ENCODE measurements at regions not wholly inside any gene's neighbourhood (a gene's known extent, or its start where the extent isn't known, plus 50 kb on each side); places are given as distances from the start of the nearest gene placed in this dataset.
"Not testable (repeated sequence)": the region's sequence is repeated elsewhere in the genome, so short reads cannot be mapped to it uniquely, and the experiment has no call there.

DNA sequence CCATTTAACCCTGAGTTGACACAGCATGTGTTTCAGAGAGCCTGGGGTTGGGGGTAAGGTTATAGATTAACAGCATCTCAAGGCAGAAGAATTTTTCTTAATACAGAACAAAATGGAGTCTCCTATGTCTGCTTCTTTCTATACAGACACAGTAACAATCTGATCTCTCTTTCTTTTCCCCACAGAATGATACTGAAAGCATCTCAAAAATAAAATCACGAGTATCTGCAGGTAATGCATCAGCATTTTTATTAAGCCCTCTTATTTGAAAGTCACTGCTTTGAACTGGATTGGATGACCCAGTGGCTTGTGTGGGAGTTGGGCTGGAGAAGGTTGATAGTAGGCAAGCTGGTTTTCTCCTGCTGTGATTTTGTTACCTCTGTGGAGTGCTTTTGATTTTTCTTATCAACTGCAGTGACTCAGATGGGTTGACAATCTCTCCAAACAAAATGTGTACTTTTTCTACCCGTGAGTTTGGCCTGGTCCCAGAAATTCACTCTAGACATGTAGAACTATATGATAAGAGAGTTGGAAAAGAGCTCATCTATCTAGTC is 253.5 kb upstream of the PRKCQ start (continued):
- TF ChIP-seq, protein P1, sequence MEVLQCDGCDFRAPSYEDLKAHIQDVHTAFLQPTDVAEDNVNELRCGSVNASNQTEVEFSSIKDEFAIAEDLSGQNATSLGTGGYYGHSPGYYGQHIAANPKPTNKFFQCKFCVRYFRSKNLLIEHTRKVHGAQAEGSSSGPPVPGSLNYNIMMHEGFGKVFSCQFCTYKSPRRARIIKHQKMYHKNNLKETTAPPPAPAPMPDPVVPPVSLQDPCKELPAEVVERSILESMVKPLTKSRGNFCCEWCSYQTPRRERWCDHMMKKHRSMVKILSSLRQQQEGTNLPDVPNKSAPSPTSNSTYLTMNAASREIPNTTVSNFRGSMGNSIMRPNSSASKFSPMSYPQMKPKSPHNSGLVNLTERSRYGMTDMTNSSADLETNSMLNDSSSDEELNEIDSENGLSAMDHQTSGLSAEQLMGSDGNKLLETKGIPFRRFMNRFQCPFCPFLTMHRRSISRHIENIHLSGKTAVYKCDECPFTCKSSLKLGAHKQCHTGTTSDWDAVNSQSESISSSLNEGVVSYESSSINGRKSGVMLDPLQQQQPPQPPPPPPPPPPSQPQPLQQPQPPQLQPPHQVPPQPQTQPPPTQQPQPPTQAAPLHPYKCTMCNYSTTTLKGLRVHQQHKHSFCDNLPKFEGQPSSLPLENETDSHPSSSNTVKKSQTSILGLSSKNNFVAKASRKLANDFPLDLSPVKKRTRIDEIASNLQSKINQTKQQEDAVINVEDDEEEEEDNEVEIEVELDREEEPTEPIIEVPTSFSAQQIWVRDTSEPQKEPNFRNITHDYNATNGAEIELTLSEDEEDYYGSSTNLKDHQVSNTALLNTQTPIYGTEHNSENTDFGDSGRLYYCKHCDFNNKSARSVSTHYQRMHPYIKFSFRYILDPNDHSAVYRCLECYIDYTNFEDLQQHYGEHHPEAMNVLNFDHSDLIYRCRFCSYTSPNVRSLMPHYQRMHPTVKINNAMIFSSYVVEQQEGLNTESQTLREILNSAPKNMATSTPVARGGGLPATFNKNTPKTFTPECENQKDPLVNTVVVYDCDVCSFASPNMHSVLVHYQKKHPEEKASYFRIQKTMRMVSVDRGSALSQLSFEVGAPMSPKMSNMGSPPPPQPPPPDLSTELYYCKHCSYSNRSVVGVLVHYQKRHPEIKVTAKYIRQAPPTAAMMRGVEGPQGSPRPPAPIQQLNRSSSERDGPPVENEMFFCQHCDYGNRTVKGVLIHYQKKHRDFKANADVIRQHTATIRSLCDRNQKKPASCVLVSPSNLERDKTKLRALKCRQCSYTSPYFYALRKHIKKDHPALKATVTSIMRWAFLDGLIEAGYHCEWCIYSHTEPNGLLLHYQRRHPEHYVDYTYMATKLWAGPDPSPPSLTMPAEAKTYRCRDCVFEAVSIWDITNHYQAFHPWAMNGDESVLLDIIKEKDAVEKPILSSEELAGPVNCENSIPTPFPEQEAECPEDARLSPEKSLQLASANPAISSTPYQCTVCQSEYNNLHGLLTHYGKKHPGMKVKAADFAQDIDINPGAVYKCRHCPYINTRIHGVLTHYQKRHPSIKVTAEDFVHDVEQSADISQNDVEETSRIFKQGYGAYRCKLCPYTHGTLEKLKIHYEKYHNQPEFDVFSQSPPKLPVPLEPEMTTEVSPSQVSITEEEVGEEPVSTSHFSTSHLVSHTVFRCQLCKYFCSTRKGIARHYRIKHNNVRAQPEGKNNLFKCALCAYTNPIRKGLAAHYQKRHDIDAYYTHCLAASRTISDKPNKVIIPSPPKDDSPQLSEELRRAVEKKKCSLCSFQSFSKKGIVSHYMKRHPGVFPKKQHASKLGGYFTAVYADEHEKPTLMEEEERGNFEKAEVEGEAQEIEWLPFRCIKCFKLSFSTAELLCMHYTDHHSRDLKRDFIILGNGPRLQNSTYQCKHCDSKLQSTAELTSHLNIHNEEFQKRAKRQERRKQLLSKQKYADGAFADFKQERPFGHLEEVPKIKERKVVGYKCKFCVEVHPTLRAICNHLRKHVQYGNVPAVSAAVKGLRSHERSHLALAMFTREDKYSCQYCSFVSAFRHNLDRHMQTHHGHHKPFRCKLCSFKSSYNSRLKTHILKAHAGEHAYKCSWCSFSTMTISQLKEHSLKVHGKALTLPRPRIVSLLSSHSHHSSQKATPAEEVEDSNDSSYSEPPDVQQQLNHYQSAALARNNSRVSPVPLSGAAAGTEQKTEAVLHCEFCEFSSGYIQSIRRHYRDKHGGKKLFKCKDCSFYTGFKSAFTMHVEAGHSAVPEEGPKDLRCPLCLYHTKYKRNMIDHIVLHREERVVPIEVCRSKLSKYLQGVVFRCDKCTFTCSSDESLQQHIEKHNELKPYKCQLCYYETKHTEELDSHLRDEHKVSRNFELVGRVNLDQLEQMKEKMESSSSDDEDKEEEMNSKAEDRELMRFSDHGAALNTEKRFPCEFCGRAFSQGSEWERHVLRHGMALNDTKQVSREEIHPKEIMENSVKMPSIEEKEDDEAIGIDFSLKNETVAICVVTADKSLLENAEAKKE (CRISPR knock-in tag; IDR thresholded peaks at IDR 0.05) = no peak
- TF ChIP-seq, protein P2, sequence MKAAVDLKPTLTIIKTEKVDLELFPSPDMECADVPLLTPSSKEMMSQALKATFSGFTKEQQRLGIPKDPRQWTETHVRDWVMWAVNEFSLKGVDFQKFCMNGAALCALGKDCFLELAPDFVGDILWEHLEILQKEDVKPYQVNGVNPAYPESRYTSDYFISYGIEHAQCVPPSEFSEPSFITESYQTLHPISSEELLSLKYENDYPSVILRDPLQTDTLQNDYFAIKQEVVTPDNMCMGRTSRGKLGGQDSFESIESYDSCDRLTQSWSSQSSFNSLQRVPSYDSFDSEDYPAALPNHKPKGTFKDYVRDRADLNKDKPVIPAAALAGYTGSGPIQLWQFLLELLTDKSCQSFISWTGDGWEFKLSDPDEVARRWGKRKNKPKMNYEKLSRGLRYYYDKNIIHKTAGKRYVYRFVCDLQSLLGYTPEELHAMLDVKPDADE (IDR thresholded peaks at IDR 0.05) = no peak
- no peak for TF ChIP-seq POLR2AphosphoS5 (IDR thresholded peaks at IDR 0.05; ENCODE audit: low read depth)

DNA sequence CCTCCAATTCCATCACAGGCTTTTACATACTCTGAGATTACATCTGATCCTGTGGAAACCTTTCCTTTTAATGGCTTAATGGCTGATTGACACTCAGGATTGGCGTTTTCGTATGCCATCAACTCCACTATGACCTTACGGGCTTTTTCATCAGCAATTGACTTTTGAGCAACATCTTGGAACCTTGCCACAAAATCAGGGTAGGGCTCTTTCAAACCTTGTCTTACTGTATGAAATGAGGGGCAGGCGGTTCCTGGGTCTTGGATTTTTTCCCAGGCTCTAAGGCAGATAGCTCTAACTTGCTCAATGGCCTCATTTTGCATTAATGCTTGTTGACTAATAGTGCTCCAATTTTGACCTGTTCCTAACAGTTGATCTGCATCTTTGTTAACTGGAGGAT is 250.9 kb upstream of the PRKCQ start:
- H3K4me3 Mint-ChIP-seq; H3K36me3 ChIP-seq (ENCODE audit: insufficient read depth); H3K36me3 Mint-ChIP-seq (ENCODE audit: low read depth); H3K27ac Mint-ChIP-seq; H3K9me3 Mint-ChIP-seq; ATAC-seq; H3K4me2 ChIP-seq; DNase-seq (ENCODE audit: low spot score); H2AFZ ChIP-seq; H3F3A ChIP-seq (replicated peaks; ENCODE audit: low read depth); H3K4me3 ChIP-seq; H4K20me1 ChIP-seq (replicated peaks; ENCODE audit: insufficient read depth); H3K27me3 Mint-ChIP-seq (ENCODE audit: insufficient read depth, low read depth, poor library complexity); H3K27ac ChIP-seq (ENCODE audit: low read depth); H3K79me2 ChIP-seq (replicated peaks; ENCODE audit: insufficient read depth); H3K27me3 ChIP-seq (ENCODE audit: insufficient read depth); H3K9me2 ChIP-seq (ENCODE audit: insufficient read depth): not testable (repeated sequence)
- H3K4me1 ChIP-seq (ENCODE audit: insufficient read depth) = peaks cover 24% of the 10 kb centered on the region
- peaks cover 24% of the 10 kb centered on the region for H3K4me1 Mint-ChIP-seq

DNA sequence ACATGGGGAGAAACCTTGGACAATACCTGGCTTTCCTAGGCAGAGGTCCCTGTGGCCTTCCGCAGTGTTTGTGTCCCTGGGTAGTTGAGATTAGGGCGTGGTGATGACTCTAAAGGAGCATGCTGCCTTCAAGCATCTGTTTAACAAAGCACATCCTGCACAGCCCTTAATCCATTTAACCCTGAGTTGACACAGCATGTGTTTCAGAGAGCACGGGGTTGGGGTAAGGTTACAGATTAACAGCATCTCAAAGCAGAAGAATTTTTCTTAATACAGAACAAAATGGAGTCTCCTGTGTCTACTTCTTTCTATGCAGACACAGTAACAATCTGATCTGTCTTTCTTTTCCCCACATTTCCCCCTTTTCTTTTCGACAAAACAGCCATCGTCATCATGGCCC is 244.7 kb upstream of the PRKCQ start:
- not testable (repeated sequence) for H3K9me3 Mint-ChIP-seq; H3K27me3 Mint-ChIP-seq (ENCODE audit: insufficient read depth, low read depth, poor library complexity)

More for the DNA sequence above, 244.7 kb upstream of the PRKCQ start:
- H3K27ac ChIP-seq (ENCODE audit: low read depth); DNase-seq (ENCODE audit: low spot score); H3K4me2 ChIP-seq; H3K36me3 ChIP-seq (ENCODE audit: insufficient read depth); H3K27ac Mint-ChIP-seq; H3K4me3 Mint-ChIP-seq; H3K79me2 ChIP-seq (replicated peaks; ENCODE audit: insufficient read depth); H3K27me3 ChIP-seq (ENCODE audit: insufficient read depth); H3F3A ChIP-seq (replicated peaks; ENCODE audit: low read depth); H3K36me3 Mint-ChIP-seq (ENCODE audit: low read depth); H3K9me2 ChIP-seq (ENCODE audit: insufficient read depth); H4K20me1 ChIP-seq (replicated peaks; ENCODE audit: insufficient read depth); H2AFZ ChIP-seq; H3K4me3 ChIP-seq; ATAC-seq: not testable (repeated sequence)
- H3K4me1 ChIP-seq (ENCODE audit: insufficient read depth) = peaks cover 20% of the 10 kb centered on the region
- peaks cover 20% of the 10 kb centered on the region for H3K4me1 Mint-ChIP-seq
